IgD-negative memory B cell (primary cell): ENCODE measurements at regions not wholly inside any gene's neighbourhood (a gene's known extent, or its start where the extent isn't known, plus 50 kb on each side); places are given as distances from the start of the nearest gene placed in this dataset.

Experiments used
- H3K27ac Mint-ChIP-seq, 3 donors: one replicate each; pipeline ENCODE4 v1.8.0; 2020 to 2022; ENCODE audit warnings: mild to moderate bottlenecking in 3 of 3, mixed read lengths in 3 of 3, moderate library complexity in 1 of 3
- H3K27me3 Mint-ChIP-seq: one replicate; pipeline ENCODE4 v1.8.0; 2021; ENCODE audit warnings: mixed read lengths
- H3K36me3 Mint-ChIP-seq: one replicate; pipeline ENCODE4 v1.8.0; 2020; ENCODE audit warnings: mild to moderate bottlenecking, mixed read lengths
- H3K4me1 Mint-ChIP-seq, 3 donors: one replicate each; pipeline ENCODE4 v1.8.0; 2020 to 2022; ENCODE audit warnings: mixed read lengths in 3 of 3, mild to moderate bottlenecking in 1 of 3
- H3K4me3 Mint-ChIP-seq, 4 donors: one replicate each; pipeline ENCODE4 v1.8.0; 2020 to 2022; ENCODE audit warnings: mild to moderate bottlenecking in 4 of 4, mixed read lengths in 4 of 4, moderate library complexity in 3 of 4
- H3K9me3 Mint-ChIP-seq, 3 donors: one replicate each; pipeline ENCODE4 v1.8.0; 2020 to 2021; ENCODE audit warnings: mixed read lengths in 3 of 3, mild to moderate bottlenecking in 1 of 3

DNA sequence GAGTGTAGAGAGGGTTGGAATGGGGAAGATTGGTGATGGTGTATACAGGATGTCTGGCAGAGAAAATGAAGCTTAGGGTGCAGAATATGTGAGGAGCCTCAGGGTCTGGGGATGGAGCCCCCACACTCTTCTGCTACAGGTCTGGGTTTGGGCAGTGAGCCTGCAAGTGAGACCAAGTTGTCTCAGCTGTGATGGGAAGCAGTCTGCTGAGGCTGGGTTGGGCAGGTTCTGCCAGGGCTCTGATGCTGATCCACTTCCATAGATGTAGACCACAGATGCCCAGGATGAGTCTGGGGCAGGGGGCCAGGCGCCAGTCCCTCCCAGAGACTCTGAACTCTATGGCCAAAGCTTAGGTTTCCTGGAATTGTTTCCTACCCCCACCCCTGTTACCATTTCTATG lies 516.9 kb downstream of the PTPRU start:
- Mint-ChIP-seq H3K9me3 (peaks cover 0 to 1% (median 0%) of the 10 kb centered on the region in 3 donors), H3K4me3 (no peak overlapping the region), H3K36me3 (no peaks in the 10 kb centered on the region), H3K27me3 (peaks cover 5% of the 10 kb centered on the region), H3K27ac (no peak overlapping the region), H3K4me1 (no peaks in the 10 kb centered on the region)

DNA sequence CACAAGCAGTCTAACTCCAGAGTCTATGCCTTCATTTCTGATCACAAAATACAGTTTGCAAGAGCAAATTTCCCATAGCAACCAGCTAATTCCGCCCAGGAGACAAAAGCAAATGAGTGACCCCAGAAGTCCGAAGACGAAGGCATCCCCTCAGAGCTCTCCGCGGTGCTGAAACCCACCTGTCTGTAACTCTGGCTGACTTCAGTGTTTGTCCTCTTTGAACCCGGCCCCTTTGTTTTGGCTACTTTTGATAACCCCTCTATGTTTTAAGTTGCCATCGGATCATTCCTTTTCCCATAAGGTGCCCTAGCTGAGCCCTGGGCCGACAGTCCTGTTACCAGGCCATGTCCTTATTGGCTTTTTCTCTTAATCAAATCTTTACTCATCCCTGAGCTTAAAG lies 515.8 kb downstream of the PTPRU start:
- Mint-ChIP-seq H3K9me3 (peaks cover 0 to 1% (median 0%) of the 10 kb centered on the region in 3 donors), H3K4me3 (no peak overlapping the region), H3K36me3 (no peaks in the 10 kb centered on the region), H3K4me1 (no peaks in the 10 kb centered on the region), H3K27me3 (peaks cover 7% of the 10 kb centered on the region), H3K27ac (no peak overlapping the region)

DNA sequence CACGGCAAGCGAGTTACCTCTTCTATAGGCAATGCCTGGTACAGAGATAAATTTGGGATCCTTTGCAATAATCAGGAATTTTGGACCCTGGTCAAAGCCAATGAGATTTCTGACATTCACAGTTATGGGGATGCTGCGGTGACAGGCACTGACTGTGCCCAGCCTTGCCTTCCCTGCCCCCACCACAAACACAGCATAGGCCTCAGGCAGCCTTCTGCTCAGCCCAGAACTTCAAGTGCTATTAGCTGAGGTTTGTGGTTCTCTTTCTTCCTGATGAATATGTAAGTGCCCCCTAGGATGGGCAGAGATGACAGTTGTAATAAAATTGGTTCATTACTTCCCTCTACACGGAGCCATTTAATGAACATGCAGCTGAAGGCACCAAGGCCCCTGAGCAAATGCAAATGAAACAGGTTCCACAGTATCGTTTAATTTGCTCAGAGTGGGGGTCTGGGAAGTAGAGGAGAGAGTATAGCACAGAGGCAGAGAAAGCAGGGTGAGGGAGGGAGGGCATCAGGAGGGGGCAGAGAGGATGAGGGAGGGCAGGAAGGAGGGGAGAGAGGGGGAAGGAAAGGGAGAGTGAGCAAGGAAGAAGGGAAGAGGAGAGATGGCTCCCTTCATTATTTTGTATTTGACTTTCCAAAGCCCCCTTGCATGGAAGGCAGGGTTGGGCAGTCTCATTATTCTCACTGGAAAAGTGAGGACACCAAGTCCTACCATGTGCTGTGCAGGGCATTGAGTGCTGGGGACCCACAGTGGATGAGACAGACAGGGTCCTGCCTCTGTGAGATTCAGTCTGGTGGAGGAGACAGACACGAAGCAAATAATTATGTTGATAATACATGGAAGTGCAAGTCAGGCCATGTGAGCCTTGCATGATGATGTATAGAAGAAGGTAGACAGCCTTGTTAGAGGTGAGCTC lies 513.0 kb downstream of the PTPRU start:
- Mint-ChIP-seq H3K9me3 (peaks cover 0 to 1% (median 0%) of the 10 kb centered on the region in 3 donors), H3K27me3 (peaks cover 4% of the 10 kb centered on the region), H3K4me1 (no peaks in the 10 kb centered on the region), H3K27ac (no peak overlapping the region), H3K4me3 (no peak overlapping the region), H3K36me3 (no peaks in the 10 kb centered on the region)

DNA sequence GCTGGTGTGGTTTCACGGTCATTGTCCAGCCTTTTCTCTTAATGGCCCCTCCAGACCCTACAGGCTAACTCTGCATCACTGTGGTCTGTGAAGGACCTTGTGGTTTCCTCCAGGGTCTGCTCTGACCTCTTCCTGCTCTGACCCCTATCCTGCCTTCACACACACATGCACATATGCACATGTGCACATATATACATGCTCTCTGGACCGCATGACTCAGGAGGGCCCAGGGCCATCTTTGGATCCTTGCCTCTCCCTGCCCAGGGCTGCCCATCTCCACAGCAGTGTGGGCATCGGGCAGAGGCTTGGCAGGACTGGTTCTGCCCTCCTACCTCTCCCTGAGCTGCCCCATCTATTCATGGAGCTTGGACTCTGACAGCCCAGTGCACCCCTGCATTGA lies 510.9 kb downstream of the PTPRU start:
- no peak overlapping the region for H3K27ac Mint-ChIP-seq
- peaks cover 5% of the 10 kb centered on the region for H3K27me3 Mint-ChIP-seq
- H3K4me1 Mint-ChIP-seq: no peaks in the 10 kb centered on the region
- no peaks in the 10 kb centered on the region for H3K36me3 Mint-ChIP-seq
- H3K9me3 Mint-ChIP-seq: peaks cover 0 to 1% (median 0%) of the 10 kb centered on the region in 3 donors
- H3K4me3 Mint-ChIP-seq: no peak overlapping the region

- H3K4me3 Mint-ChIP-seq: peak overlapping the region in 1 of 4 donors; percentile 9
- peaks cover 5% of the 10 kb centered on the region for H3K27me3 Mint-ChIP-seq
- H3K36me3 Mint-ChIP-seq: no peaks in the 10 kb centered on the region
- H3K9me3 Mint-ChIP-seq: peaks cover 0 to 1% (median 0%) of the 10 kb centered on the region in 3 donors
- H3K4me1 Mint-ChIP-seq: no peaks in the 10 kb centered on the region
- H3K27ac Mint-ChIP-seq: no peak overlapping the region
Measured at GRCh38 chr1:29746076-29746665, 509.8 kb downstream of the PTPRU start.

- no peaks in the 10 kb centered on the region for H3K4me1 Mint-ChIP-seq
- H3K27ac Mint-ChIP-seq: no peak overlapping the region
- no peak overlapping the region for H3K4me3 Mint-ChIP-seq
- no peaks in the 10 kb centered on the region for H3K36me3 Mint-ChIP-seq
- H3K9me3 Mint-ChIP-seq: no peaks in the 10 kb centered on the region
- H3K27me3 Mint-ChIP-seq: peaks cover 5% of the 10 kb centered on the region
Measured at GRCh38 chr1:29744684-29745490, 508.6 kb downstream of the PTPRU start.

DNA sequence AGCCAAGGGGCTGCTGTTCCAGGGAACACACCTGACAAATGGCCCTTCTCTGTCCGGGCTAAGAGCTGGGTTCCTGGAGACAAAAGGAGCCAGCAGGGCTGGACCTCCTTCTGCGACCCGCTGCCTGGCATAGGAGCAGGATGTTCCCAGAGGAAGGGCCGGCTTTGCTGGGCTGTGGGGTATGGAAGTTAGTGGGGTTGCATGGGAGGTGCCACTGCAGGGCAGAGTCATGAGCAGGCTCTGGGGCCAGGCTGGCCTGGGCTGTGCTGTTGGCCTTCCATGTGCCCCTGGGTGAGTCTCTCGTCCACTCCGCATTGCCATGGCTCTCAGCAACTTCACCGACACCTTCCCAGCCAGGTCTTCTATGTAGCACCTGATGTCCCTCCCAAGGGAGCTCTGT lies 507.6 kb downstream of the PTPRU start:
- Mint-ChIP-seq H3K27me3 (peaks cover 5% of the 10 kb centered on the region), H3K27ac (no peak overlapping the region), H3K36me3 (no peaks in the 10 kb centered on the region), H3K4me3 (no peak overlapping the region), H3K9me3 (no peaks in the 10 kb centered on the region), H3K4me1 (no peaks in the 10 kb centered on the region)

- no peaks in the 10 kb centered on the region for H3K36me3 Mint-ChIP-seq
- H3K4me3 Mint-ChIP-seq: no peak overlapping the region
- H3K4me1 Mint-ChIP-seq: no peaks in the 10 kb centered on the region
- H3K27ac Mint-ChIP-seq: no peak overlapping the region
- peaks cover 5% of the 10 kb centered on the region for H3K27me3 Mint-ChIP-seq
- no peaks in the 10 kb centered on the region for H3K9me3 Mint-ChIP-seq
Measured at GRCh38 chr1:29743264-29743663, 506.9 kb downstream of the PTPRU start.

- H3K27ac Mint-ChIP-seq: no peak overlapping the region
- no peaks in the 10 kb centered on the region for H3K4me1 Mint-ChIP-seq
- peaks cover 5% of the 10 kb centered on the region for H3K27me3 Mint-ChIP-seq
- H3K4me3 Mint-ChIP-seq: no peak overlapping the region
- no peaks in the 10 kb centered on the region for H3K9me3 Mint-ChIP-seq
- no peaks in the 10 kb centered on the region for H3K36me3 Mint-ChIP-seq
Measured at GRCh38 chr1:29739176-29739575, 502.9 kb downstream of the PTPRU start.

DNA sequence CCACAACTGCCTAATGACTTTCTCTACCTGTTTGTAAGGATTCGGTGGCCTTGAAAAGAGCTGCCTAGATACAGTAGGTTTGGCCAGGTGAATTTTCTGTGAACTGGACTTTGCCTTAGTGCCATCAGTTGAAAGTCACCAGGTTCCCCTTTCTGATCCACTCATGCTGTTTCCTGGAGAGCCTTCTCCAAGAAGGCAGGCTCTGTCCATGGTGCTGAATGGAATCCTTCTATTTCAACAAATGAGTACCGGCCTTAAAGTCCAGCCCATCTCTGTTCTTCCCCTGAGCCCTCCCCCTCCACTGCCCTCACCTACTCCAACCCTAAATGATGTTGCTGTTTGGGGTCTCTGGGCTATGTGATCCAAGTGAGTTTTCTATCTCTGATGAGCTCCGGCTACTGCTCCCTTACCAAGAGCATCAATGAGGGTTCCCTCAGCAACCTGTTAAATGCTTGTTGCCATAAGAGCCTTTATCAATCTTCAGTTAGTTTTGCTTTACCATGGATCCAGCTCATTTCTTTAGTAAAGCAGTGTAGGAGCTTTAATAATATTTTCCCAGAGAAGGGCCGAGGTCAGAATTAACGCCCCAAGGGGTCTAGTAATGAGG lies 500.4 kb downstream of the PTPRU start:
- Mint-ChIP-seq H3K4me3 (no peak overlapping the region), H3K4me1 (no peaks in the 10 kb centered on the region), H3K9me3 (no peaks in the 10 kb centered on the region), H3K36me3 (no peaks in the 10 kb centered on the region), H3K27ac (no peak overlapping the region), H3K27me3 (peaks cover 4% of the 10 kb centered on the region)

DNA sequence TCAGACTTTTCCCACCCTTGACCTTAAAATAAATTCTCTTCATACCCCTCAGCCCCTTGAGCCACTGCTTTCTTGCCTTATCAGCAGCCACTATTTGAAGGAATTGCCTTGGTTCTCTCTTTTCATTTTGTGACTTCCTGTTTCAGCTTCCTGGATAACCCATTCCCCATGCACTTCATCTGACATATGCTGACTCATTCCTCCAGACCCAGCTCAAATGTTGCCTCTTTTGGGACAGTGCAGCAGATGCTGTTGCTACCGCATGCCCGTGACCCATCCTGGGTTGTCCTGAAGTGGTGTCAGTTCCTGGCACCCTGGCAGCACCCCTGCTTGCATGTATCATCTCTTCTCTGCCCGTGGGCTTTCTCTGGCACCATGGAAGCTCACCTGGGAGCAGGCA lies 496.1 kb downstream of the PTPRU start:
- H3K27me3 Mint-ChIP-seq: peaks cover 6% of the 10 kb centered on the region
- H3K36me3 Mint-ChIP-seq: no peaks in the 10 kb centered on the region
- no peak overlapping the region for H3K4me3 Mint-ChIP-seq
- H3K27ac Mint-ChIP-seq: peak overlapping the region in 1 of 3 donors; percentile 81
- no peaks in the 10 kb centered on the region for H3K4me1 Mint-ChIP-seq
- H3K9me3 Mint-ChIP-seq: no peaks in the 10 kb centered on the region

DNA sequence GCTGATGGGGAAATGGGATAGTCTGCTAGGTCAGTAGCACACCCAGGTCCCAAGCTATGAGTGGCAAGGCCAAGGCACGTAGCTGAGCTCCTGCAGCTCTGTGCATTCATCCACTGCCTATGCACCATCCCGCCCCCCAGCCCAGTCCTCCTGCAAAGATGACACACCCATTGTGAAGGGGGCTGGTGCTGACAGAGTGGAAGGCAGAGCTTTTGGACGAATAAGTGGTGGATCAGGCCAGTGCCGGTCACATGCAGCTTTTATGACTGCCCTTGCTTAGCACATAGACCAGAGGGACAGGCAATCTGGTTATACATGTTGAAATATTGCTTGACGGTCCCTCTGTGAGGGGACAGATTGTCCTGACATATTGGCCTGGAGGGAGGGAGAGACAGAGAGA lies 494.3 kb downstream of the PTPRU start:
- Mint-ChIP-seq H3K4me1 (no peaks in the 10 kb centered on the region), H3K27ac (no peak overlapping the region), H3K27me3 (peaks cover 3% of the 10 kb centered on the region), H3K9me3 (no peaks in the 10 kb centered on the region), H3K4me3 (peak overlapping the region in 1 of 4 donors; percentile 30), H3K36me3 (no peaks in the 10 kb centered on the region)

- Mint-ChIP-seq H3K4me1 (no peaks in the 10 kb centered on the region), H3K9me3 (no peaks in the 10 kb centered on the region), H3K27me3 (peaks cover 2% of the 10 kb centered on the region), H3K36me3 (no peaks in the 10 kb centered on the region), H3K27ac (no peak overlapping the region), H3K4me3 (no peak overlapping the region)
Measured at GRCh38 chr1:29729281-29729680, 493.0 kb downstream of the PTPRU start.

DNA sequence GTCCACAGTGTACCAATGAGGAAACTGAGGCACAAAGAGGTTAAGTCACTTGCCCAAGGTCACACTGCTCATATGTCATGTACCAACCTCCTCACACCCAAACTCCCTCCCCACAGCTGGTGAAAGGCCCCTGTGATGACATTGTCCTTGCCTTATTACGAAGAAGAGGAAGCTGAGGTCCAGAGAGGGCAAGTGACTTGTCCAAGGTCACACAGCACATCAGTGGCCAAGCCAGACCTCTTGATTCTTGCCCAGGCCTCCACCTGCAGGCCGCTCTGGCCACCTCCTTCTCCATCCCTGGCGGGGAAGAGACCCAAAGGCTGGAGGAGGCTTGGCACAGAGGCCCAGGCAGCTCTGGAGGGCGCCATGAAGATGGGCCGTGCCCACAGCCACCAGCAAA lies 492.4 kb downstream of the PTPRU start:
- H3K4me1 Mint-ChIP-seq: no peaks in the 10 kb centered on the region
- H3K27me3 Mint-ChIP-seq: peaks cover 2% of the 10 kb centered on the region
- H3K27ac Mint-ChIP-seq: no peak overlapping the region
- H3K4me3 Mint-ChIP-seq: no peak overlapping the region
- no peaks in the 10 kb centered on the region for H3K36me3 Mint-ChIP-seq
- H3K9me3 Mint-ChIP-seq: peaks cover 0 to 3% (median 0%) of the 10 kb centered on the region in 3 donors

DNA sequence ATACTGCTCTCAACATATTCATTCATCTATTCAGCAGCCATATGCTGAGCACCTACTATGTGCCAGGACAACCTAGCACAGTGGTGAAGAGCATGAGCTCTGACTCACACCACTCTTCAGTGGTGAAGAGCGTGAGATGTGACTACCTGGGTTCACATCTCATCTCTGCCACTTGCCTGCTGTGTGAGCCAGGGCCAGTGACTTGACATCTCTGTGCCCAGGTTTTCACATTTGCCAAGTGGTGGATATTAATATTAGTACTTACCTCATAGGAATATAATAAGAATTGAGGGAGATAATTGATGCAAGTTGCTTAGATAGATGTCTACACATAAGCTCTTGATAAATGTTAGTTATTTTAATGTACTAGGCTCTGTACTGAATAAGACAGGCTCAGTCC lies 488.9 kb downstream of the PTPRU start:
- Mint-ChIP-seq H3K27ac (no peak overlapping the region), H3K27me3 (peaks cover 2% of the 10 kb centered on the region), H3K4me1 (no peaks in the 10 kb centered on the region), H3K36me3 (no peaks in the 10 kb centered on the region), H3K4me3 (no peak overlapping the region), H3K9me3 (peaks cover 0 to 13% (median 12%) of the 10 kb centered on the region in 3 donors)
